ENCODE measurements at regions not wholly inside any gene's neighbourhood (a gene's known extent, or its start where the extent isn't known, plus 50 kb on each side); places are given as distances from the start of the nearest gene placed in this dataset.

DNA sequence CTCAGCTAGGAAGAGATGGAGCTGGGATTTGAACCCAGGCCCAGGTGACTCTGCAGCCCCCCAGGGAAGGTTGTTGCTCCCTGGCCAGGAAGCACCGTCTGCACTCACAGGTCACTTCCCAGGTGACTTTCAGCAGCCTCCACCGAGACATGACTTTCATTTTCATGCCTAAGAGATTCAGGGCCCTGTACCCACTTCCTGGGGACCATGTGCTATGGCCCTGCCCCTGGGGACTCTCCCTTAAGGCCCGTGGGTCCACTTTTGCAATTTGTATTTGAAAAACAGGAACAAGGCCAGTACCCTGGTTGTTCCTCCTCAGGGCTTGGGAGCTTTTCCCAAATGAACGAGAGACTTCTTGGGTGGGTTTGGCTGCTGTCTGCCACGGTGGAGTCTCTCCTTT is 191.0 kb downstream of the IRF8 start:
- no peak for DNase-seq (ENCODE audit: low read depth, low spot score)

- no peak for DNase-seq (ENCODE audit: low read depth, low spot score)
Observed at GRCh38 chr16:86090461-86091170, 191.7 kb downstream of the IRF8 start.

DNA sequence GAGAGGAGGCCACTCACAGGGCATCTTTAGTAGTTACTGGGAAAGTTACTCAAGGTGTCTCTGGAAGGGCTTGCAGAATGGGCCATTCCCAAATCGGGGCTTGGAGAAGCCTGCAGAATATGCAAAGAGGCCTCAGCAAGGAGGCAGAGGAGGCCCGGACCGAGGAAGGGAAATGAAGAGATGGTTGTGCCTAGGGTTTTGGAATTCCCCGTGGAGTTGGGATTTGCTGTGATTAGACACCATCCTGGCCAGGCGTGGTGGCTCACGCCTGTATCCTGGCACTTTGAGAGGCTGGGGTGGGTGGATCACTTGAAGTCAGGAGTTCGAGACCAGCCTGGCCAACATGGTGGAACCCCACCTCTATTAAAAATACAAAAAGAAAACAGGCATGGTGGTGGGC is 193.0 kb downstream of the IRF8 start:
- no peak for DNase-seq (ENCODE audit: low read depth, low spot score)

DNA sequence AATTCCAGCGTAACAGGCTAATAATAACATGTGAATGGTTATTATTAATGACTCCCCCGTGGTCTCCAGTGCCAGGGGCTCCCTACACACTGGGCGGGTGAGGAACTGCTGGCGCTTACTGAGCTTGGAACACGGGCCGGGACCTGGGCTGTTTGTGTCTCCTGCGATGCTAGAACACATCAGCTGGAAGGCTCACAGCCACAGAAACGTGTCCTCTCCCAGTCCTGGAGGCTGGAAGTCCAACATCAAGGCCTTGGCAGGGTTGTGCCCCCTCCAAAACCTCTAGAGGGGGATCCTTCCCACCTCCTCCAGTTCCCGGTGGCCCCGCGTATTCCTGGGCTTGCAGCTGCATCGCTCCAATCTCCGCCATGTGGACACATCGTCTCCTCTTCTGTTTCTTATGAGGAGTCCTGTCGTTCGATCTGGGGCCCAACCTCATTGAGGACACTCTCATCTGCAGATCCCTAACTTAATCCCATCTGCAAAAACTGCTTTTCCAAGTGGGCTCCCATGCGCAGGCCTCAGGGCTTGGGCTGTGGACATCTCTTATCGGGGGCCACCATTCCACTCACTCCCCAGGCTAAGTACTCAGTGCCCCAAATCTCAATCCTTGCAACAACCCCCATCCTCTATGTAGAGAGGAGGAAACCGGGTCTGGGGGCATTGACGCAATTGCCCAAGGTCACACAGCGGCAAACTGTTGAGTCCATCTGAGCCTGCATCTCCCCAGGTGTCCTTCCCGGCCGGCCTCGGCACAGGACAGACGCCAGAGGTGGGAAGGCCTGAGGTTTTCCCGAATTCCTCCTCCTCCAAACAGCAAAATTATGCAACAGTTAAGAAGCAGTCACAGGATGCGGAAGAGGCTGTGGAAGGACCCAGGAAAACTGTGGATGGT is 193.9 kb downstream of the IRF8 start:
- DNase-seq (ENCODE audit: low read depth, low spot score), result no peak

- no peak for DNase-seq (ENCODE audit: low read depth, low spot score)
Observed at GRCh38 chr16:86093801-86094750, 195.1 kb downstream of the IRF8 start.

GRCh38 chr16:86095131-86095752 is 196.3 kb downstream of the IRF8 start:
- DNase-seq (ENCODE audit: low read depth, low spot score), result no peak

DNA sequence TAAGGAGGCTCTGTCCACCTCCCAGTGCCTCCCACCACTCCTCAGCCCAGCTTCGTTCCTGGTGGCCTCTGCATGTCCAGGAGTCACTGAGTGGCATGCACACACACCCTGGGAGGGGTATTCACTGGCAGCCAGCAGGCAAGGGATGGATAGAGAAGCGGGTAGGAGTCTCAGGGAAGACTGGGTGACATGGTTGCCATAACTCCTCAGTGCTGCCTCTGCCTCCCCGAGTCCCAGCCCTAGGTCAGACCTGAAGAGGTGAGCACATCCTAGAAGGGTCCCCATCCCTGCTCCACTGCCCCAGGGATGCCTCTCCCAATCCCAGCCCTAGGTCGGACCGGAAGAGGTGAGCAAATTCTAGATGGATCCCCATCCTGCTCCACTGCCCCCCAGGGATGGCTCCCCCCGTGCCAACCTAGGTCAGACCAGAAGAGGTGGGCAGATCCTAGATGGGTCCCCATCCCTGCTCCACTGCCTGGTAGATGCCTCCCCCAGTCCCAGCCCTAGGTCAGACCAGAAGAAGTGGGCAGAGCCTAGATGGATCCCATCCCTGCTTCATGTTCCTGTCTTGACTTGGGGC is 197.0 kb downstream of the IRF8 start:
- DNase-seq (ENCODE audit: low read depth, low spot score), result no peak

DNA sequence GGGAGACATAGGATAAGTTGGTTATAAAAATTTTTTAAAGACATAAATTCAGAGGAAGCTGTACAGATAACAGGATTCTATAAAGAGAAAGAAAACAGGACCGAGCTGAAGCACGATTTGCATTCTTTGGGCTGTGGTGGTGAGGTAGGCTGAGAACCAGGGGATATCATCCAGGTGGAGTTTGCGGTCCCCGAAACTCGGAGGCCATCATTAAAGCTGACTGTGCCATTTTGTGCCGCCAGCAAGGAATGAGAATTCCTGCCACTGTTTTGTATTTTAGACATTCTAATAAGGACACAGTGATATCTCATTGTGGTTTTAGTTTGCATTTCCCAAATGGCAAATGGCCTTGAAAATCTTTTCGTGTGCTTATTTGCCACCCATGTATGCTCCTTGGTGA is 197.9 kb downstream of the IRF8 start:
- DNase-seq (ENCODE audit: low read depth, low spot score), result no peak

- DNase-seq (ENCODE audit: low read depth, low spot score), result no peak
Observed at GRCh38 chr16:86099326-86099725, 200.4 kb downstream of the IRF8 start.

DNA sequence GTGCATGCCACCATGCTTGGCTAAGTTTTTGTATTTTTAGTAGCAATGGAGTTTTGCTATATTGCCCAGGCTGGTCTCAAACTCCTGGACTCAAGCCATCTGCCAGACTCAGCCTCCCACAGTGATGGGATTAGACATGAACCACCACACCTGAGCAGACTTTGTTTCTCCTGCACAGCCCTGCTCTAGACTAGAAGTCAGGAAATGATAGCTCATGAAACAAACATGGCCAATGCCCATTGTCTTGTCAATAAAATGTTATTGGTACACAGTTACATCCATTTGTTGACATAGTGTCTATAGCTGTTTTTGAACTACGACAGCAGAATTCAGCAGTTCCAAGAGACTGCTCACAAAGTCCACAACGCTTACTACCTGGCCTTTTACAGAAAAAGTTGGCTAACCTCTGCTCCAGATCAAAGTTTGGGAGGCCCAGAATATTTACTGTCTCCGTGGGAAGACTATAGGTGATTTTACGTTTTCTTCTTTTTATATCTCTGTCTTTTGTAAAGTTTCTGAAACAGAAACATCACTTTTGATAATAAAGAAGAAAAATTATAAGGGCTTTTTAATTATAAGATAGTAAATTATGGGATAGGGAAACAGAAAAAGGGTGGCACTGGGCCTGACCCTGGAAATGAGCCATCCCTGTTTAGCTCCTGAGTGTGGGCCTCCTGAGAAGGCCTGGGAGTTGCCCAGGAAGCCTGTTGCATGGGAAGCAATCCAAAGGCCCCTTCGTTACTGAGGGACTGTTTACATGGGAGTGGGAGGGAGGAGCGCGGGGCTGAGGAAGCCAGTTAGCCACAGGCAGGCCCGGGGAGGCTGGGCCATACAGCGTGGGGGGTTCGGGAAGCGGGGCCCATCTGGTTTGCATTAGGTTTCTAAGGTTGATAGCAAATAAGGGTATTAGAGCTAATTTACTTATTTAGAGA is 201.5 kb downstream of the IRF8 start:
- no peak for DNase-seq (ENCODE audit: low read depth, low spot score)

DNA sequence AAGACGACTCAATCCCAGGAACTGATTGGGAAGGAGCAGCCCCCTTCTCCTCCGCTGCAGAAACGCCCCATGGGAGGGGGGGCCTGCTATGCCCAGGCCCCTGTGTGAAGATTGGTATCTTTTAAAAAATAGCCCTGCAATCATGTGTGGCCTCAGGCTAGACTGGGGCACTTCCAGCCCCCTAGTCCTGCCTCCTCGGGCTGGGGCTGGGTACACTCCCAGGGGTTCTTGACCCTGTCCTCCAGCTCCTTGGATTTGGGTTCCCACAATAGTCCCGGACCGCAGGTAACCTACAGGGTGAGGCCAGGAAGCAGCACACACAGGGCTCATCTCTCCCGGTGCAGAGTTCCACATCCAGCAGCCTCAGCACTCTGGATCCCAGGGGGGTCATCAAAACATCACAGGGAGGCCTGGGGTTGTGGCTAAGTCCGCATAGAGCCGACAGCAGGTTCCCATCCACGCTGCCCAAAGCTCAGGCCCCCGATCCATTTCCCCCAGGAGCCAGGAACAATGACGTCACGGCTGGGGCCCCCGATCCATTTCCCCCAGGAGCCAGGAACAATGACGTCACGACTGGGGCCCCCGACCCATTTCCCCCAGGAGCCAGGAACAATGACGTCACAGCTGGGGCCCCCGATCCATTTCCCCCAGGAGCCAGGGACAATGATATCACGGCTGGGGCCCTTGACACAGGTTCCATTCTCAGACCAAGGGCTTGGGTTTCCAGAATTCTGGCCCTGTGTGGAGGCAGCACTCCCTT is 202.4 kb downstream of the IRF8 start:
- no peak for DNase-seq (ENCODE audit: low read depth, low spot score)

DNA sequence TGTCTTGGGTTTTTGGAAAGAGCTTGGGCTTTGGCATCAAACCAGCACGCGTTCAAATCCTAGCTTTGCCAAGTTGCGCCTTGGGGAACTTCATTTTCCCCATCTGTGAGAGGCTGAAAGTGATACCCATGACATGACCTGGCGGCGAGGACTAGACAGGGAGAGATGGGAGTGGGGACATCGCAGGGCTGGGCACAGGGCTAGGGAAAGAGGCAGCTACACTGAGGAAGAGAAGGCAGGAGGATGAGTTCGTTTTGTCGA is 202.9 kb downstream of the IRF8 start:
- no peak for DNase-seq (ENCODE audit: low read depth, low spot score)

- DNase-seq (ENCODE audit: low read depth, low spot score), result no peak
Observed at GRCh38 chr16:86103320-86103719, 204.4 kb downstream of the IRF8 start.

GRCh38 chr16:86104537-86105048 is 205.6 kb downstream of the IRF8 start:
- no peak for DNase-seq (ENCODE audit: low read depth, low spot score)

DNA sequence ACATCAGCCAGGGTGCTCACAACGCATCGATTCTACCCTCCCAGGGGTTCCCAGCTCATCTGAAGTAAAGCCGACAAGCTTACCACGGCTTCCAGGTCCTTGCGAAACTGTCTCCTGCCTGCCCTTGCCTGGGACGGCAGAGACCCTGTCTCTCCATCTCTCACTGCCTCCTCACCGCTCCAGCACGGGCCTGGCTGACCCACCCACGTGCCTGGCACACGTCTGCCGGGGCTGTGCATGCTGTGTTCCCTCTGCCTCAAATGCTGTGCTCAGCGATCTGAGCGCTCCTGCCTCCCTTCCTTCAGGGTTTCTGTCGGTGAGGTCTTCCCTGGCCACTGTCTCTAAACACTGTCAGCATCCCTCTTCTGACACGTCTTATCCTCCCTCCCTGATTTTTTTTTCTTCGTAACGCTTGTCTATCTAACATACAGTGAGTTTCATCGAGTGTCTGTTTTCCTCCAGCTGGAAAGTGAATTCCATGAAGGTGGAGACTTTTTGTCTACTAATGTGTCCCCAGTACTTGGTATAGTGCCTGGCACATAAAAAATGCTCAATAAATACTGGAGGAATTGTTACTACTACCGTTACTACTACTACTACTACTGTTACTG is 208.4 kb downstream of the IRF8 start:
- no peak for DNase-seq (ENCODE audit: low read depth, low spot score)

DNA sequence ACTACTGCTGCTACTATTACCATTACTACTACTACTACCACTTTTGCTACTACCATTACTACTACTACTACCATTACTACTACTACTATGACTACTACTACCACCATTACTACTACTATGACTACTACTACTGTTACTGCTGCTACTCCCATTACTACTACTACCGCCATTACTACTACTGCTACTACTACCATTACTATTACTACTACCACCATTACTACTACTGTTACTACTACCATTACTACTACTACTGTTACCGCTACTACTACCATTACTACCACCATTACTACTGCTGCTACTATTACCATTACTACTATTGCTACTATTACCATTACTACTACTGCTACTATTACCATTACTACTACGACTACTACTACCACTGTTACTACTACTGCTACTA is 209.1 kb downstream of the IRF8 start:
- DNase-seq (ENCODE audit: low read depth, low spot score), result no peak

DNA sequence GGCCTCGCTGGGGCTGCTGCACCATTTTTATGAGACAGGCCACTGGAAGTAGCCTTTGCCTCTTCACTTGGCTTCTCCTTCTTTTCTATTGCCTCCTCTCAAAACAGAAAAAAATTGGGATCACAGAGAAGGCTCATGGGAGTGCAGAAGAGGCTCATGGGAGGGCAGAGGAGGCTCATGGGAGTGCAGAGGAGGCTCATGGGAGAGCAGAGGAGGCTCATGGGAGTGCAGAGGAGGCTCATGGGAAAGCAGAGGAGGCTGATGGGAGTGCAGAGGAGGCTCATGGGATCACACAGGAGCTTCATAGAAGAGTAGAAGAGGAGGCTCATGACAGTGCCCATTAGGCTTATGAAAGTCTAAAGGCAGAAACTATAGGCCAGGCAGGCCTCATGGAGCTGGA is 211.2 kb downstream of the IRF8 start:
- no peak for DNase-seq (ENCODE audit: low read depth, low spot score)

GRCh38 chr16:86110726-86111125 is 211.8 kb downstream of the IRF8 start:
- no peak for DNase-seq (ENCODE audit: low read depth, low spot score)

DNA sequence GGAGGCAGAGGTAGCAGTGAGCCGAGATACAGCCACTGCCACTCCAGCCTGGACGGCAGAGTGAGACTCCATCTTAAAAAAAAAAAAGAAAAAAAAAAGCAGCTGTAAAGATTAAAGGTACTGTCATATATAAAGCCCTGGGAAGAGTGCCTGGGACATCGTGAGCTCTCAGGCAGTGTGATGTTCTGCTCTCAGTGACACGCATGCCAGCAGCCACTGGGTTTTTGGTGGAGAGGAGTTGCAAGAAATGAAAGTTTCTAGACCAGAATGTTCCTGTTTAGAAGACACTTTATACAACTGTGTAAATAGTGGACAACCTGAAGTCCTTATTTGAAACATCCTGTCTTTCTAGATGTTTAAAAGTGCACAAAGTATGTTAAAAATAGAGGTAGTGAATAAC is 213.2 kb downstream of the IRF8 start:
- no peak for DNase-seq (ENCODE audit: low read depth, low spot score)
